ENCODE measurements at regions not wholly inside any gene's neighbourhood (a gene's known extent, or its start where the extent isn't known, plus 50 kb on each side); places are given as distances from the start of the nearest gene placed in this dataset.

DNA sequence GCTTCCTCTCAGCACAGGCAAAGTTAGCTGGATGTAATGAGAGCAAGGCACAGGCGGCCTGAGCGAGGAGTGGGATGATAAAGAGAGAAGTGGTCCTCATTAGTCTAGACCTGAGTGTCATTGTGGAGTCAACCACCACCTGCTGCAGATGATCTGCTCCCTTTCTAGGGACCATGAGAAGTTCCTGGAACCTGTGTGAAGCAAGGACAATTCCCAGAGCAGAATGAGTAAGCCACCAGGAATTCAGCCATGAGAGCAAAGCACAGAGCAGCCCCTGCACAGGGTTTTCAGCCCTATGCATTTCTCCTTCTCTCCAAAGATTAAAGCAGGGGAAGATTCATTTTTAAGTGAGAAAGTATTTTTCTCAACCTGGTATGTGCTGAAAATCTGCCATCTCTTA, 146.8 kb upstream of the SPEF2 start:
- no peak for ATAC-seq
- Histone ChIP-seq H3K27ac (no peak overlapping the region), H3K36me3 (ENCODE audit: insufficient read depth in 1 of 2, low read depth in 1 of 2) (no peaks in the 10 kb centered on the region), H3K27me3 (ENCODE audit: insufficient read depth in 3 of 3, low read length in 2 of 3) (peaks cover 0 to 3% (median 0%) of the 10 kb centered on the region in 3 donors), H3K9me3 (no peaks in the 10 kb centered on the region), H3K4me3 (no peak overlapping the region), H3K4me1 (no peaks in the 10 kb centered on the region)
- DNase-seq = no peak
- TF ChIP-seq, protein P1, sequence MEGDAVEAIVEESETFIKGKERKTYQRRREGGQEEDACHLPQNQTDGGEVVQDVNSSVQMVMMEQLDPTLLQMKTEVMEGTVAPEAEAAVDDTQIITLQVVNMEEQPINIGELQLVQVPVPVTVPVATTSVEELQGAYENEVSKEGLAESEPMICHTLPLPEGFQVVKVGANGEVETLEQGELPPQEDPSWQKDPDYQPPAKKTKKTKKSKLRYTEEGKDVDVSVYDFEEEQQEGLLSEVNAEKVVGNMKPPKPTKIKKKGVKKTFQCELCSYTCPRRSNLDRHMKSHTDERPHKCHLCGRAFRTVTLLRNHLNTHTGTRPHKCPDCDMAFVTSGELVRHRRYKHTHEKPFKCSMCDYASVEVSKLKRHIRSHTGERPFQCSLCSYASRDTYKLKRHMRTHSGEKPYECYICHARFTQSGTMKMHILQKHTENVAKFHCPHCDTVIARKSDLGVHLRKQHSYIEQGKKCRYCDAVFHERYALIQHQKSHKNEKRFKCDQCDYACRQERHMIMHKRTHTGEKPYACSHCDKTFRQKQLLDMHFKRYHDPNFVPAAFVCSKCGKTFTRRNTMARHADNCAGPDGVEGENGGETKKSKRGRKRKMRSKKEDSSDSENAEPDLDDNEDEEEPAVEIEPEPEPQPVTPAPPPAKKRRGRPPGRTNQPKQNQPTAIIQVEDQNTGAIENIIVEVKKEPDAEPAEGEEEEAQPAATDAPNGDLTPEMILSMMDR (IDR thresholded peaks at IDR 0.05) = no peak
- intact Hi-C loops (cut with DNase I) = no loop called here
- WGBS, 3 donors = 64 to 87% (median 79%) methylated on average over 2 of the region's 2 CpGs

DNA sequence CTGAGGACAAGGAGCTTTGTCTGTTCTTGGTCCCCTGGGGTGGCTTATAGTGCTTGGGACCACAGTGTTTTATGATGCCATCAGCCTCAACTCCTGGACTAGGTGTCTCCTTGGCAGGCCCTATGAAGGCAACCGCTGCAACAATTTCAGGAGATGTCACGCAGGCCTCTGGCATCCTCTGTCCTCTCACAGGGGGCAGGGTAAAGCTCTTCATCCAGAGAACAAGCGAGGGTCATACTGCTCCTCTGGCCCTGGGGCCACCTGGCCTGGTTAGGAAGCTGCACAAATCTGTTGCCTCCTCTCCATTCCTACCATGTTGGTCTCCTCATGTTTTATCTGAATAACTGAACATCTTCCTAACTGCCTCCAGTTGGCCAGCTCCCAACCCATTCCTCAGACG, 148.9 kb upstream of the SPEF2 start:
- H3K27me3 ChIP-seq (ENCODE audit: insufficient read depth in 3 of 3, low read length in 2 of 3) = peaks cover 0 to 3% (median 0%) of the 10 kb centered on the region in 3 donors
- H3K4me1 ChIP-seq = no peaks in the 10 kb centered on the region
- TF ChIP-seq, protein P1 (IDR thresholded peaks at IDR 0.05) = no peak
- no peak for DNase-seq
- intact Hi-C loops (cut with DNase I) = no loop called here
- no peaks in the 10 kb centered on the region for H3K36me3 ChIP-seq (ENCODE audit: insufficient read depth in 1 of 2, low read depth in 1 of 2)
- 68 to 78% (median 70%) methylated on average over 4 of the region's 4 CpGs for WGBS, 3 donors
- H3K27ac ChIP-seq = no peak overlapping the region
- H3K4me3 ChIP-seq = no peak overlapping the region
- no peak for ATAC-seq
- H3K9me3 ChIP-seq = no peaks in the 10 kb centered on the region

DNA sequence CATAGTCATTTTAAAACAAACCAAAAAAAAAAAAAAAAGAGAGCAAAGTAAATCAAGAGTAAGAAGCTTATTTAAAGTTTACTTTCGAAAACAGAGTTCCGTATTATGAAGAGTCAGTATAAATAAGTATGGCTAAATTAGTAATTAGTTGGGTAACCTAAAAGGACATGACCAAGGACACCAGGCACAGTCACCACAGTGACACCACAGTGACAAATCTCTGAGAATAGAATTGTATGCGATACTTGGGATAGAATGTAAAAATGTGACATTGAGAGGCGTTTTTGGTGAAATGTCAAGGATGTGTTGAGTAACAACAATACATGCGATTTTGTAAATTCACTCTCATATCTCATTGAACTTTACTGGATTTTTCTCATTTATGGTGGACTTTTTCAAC, 150.9 kb upstream of the SPEF2 start:
- Histone ChIP-seq H3K9me3 (no peaks in the 10 kb centered on the region), H3K36me3 (ENCODE audit: insufficient read depth in 1 of 2, low read depth in 1 of 2) (no peaks in the 10 kb centered on the region), H3K4me3 (no peak overlapping the region), H3K27me3 (ENCODE audit: insufficient read depth in 3 of 3, low read length in 2 of 3) (peaks cover 0 to 3% (median 0%) of the 10 kb centered on the region in 3 donors), H3K4me1 (no peaks in the 10 kb centered on the region), H3K27ac (no peak overlapping the region)
- intact Hi-C loops (cut with DNase I) = no loop called here
- ATAC-seq (no peak), DNase-seq (no peak)
- WGBS, 3 donors = 88 to 95% (median 95%) methylated on average over 5 of the region's 5 CpGs
- TF ChIP-seq, protein P1 (IDR thresholded peaks at IDR 0.05) = no peak

DNA sequence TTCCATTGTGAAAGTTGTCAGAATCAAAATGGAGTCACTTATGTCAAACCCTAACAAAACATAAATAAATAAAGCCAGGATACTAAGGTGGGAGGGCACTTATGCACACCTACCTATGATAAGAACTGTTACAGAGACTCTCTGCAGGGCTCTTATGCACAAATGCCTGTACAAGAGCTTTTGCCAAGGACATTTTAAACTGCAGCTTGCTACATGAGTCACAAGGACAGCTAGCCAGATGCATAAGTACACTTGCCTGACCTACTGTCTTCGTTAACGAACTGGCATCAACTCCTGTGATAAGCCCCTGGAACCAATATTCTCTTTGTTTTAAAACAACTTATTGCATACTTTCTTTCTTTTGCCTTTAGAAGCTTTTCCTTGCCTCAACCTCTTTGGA, 152.9 kb upstream of the SPEF2 start:
- peak in 1 of 4 donors; percentile 66 for ATAC-seq
- WGBS, 3 donors = 48 to 68% (median 57%) methylated on average over 2 of the region's 2 CpGs
- Histone ChIP-seq H3K4me3 (no peak overlapping the region), H3K27me3 (ENCODE audit: insufficient read depth in 3 of 3, low read length in 2 of 3) (peaks cover 0 to 3% (median 0%) of the 10 kb centered on the region in 3 donors), H3K36me3 (ENCODE audit: insufficient read depth in 1 of 2, low read depth in 1 of 2) (no peaks in the 10 kb centered on the region), H3K9me3 (no peaks in the 10 kb centered on the region), H3K27ac (no peak overlapping the region), H3K4me1 (no peaks in the 10 kb centered on the region)
- DNase-seq = no peak
- intact Hi-C loops (cut with DNase I) = no loop called here
- TF ChIP-seq, protein P1 (IDR thresholded peaks at IDR 0.05) = no peak

DNA sequence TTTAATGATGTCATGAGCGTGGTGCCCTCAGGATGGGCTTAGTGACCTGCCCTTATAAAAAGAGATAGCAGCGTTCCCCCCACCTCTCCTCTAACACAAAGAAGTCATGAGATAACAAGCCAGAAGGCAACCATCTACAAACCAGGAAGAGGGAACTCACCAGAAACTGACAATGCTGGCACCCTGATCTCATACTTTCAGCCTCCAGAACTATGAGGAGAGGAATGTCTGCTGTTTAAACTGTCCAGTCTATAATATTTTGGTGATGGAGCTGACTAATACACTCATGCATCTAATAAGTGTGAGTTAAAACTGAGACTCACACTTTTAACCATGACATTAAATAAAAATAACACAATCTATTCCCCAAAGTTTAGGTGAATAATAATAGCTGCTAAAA, 156.1 kb upstream of the SPEF2 start:
- no peak for ATAC-seq
- intact Hi-C loops (cut with DNase I) = no loop called here
- Histone ChIP-seq H3K27ac (no peak overlapping the region), H3K9me3 (no peaks in the 10 kb centered on the region), H3K4me3 (no peak overlapping the region), H3K27me3 (ENCODE audit: insufficient read depth in 3 of 3, low read length in 2 of 3) (no peaks in the 10 kb centered on the region), H3K36me3 (ENCODE audit: insufficient read depth in 1 of 2, low read depth in 1 of 2) (no peaks in the 10 kb centered on the region), H3K4me1 (no peaks in the 10 kb centered on the region)
- WGBS, 3 donors = 84 to 86% (median 85%) methylated on average over 2 of the region's 2 CpGs
- TF ChIP-seq, protein P1 (IDR thresholded peaks at IDR 0.05) = no peak
- no peak for DNase-seq

Measured in psoas muscle (tissue), 7 donors.